Central memory CD8-positive, alpha-beta T cell (primary cell): ENCODE measurements at regions not wholly inside any gene's neighbourhood (a gene's known extent, or its start where the extent isn't known, plus 50 kb on each side); places are given as distances from the start of the nearest gene placed in this dataset.

ENCODE experiments used
- ATAC-seq: fragments of 150-1000 bp; cut with Tn5 transposase; replicated peaks from 2 replicates; pipeline ENCODE4 v1.10.0; 2022; ENCODE audit warnings: mild to moderate bottlenecking, moderate FRiP score, moderate number of reproducible peaks; ENCODE audit not compliant: poor library complexity, severe bottlenecking; ENCODE audit errors: extremely low read depth
- DNase-seq, 2 donors: peaks; one replicate each; pipeline ENCODE4 v3.0.0; 2021; ENCODE audit warnings: low spot score in 2 of 2
- H3K27ac Mint-ChIP-seq: one replicate; pipeline ENCODE4 v1.8.0; 2022; ENCODE audit warnings: low read depth, mild to moderate bottlenecking, moderate library complexity, mixed read lengths
- H3K27me3 Mint-ChIP-seq: one replicate; pipeline ENCODE4 v1.8.0; 2022; ENCODE audit warnings: mixed read lengths
- H3K36me3 Mint-ChIP-seq: one replicate; pipeline ENCODE4 v1.8.0; 2022; ENCODE audit warnings: mild to moderate bottlenecking, moderate library complexity, mixed read lengths; ENCODE audit not compliant: insufficient read depth
- H3K4me1 Mint-ChIP-seq: one replicate; pipeline ENCODE4 v1.8.0; 2022; ENCODE audit warnings: mixed read lengths
- H3K4me3 Mint-ChIP-seq: one replicate; pipeline ENCODE4 v1.8.0; 2022; ENCODE audit warnings: mild to moderate bottlenecking, moderate library complexity, mixed read lengths
- H3K9me3 Mint-ChIP-seq: one replicate; pipeline ENCODE4 v1.8.0; 2022; ENCODE audit warnings: mixed read lengths

DNA sequence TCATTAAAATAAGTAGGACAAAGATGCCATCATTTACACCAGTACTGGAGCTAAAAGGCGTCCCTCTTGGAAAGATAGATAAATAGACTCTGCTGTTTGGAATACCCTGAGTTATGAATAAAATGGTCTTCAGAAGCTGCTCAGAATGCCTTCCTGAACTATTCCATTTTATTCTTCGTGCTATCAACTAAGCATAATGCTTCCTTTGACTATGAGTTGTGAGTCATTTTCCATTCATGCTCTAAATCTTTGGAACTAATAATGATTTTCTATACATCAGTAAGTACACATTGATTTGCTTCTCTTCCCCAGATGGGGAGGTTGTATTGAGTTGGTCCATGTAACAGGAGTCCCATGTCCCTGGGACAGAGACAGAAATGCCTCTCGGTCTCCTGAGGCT is 98.3 kb upstream of the PDE7B start:
- peaks cover 11% of the 10 kb centered on the region for H3K27me3 Mint-ChIP-seq
- ATAC-seq (no peak), DNase-seq (no peak)
- H3K36me3 Mint-ChIP-seq, result no peaks in the 10 kb centered on the region
- no peaks in the 10 kb centered on the region for H3K9me3 Mint-ChIP-seq
- no peak overlapping the region for H3K27ac Mint-ChIP-seq
- no peaks in the 10 kb centered on the region for H3K4me1 Mint-ChIP-seq
- no peak overlapping the region for H3K4me3 Mint-ChIP-seq

GRCh38 chr6:135759831-135760230 is 91.7 kb upstream of the PDE7B start:
- no peaks in the 10 kb centered on the region for H3K4me1 Mint-ChIP-seq
- no peak for ATAC-seq
- H3K4me3 Mint-ChIP-seq, result no peak overlapping the region
- no peaks in the 10 kb centered on the region for H3K27me3 Mint-ChIP-seq
- no peak for DNase-seq
- no peaks in the 10 kb centered on the region for H3K36me3 Mint-ChIP-seq
- H3K27ac Mint-ChIP-seq, result no peak overlapping the region
- no peaks in the 10 kb centered on the region for H3K9me3 Mint-ChIP-seq

- no peak overlapping the region for H3K4me3 Mint-ChIP-seq
- ATAC-seq (no peak), DNase-seq (no peak)
- no peaks in the 10 kb centered on the region for H3K9me3 Mint-ChIP-seq
- no peak overlapping the region for H3K27ac Mint-ChIP-seq
- H3K27me3 Mint-ChIP-seq, result peaks cover 24% of the 10 kb centered on the region
- no peaks in the 10 kb centered on the region for H3K4me1 Mint-ChIP-seq
- H3K36me3 Mint-ChIP-seq, result no peaks in the 10 kb centered on the region
These were observed 77.5 kb upstream of the PDE7B start for GRCh38 chr6:135774006-135774405.

- ATAC-seq (no peak), DNase-seq (no peak)
- H3K4me3 Mint-ChIP-seq, result no peak overlapping the region
- no peaks in the 10 kb centered on the region for H3K36me3 Mint-ChIP-seq
- no peaks in the 10 kb centered on the region for H3K4me1 Mint-ChIP-seq
- H3K27ac Mint-ChIP-seq, result no peak overlapping the region
- H3K9me3 Mint-ChIP-seq, result no peaks in the 10 kb centered on the region
- peaks cover 42% of the 10 kb centered on the region for H3K27me3 Mint-ChIP-seq
These were observed 72.3 kb upstream of the PDE7B start for GRCh38 chr6:135779213-135779612.

DNA sequence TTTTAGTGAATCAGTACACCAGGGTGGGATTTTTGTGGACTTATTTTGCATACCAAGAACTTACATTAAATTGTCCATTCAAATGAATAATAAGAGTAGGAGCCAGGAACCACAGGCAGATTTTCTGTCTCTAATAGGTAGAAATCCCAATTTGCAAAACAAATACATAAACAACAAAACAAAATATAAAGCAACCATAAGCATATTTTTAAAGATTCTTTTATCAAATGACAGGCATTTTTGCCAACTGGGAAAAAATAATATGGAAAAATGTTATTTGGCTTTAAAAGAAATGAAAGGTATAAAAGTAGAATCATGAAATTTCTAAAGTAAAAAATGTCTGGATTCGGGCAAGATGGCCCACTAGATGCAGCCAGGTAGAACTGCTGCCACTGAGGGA is 71.2 kb upstream of the PDE7B start:
- Mint-ChIP-seq H3K36me3 (no peaks in the 10 kb centered on the region), H3K4me3 (no peak overlapping the region), H3K27ac (no peak overlapping the region), H3K4me1 (no peaks in the 10 kb centered on the region), H3K27me3 (peaks cover 39% of the 10 kb centered on the region), H3K9me3 (no peaks in the 10 kb centered on the region)
- ATAC-seq (no peak), DNase-seq (no peak)

- H3K4me3 Mint-ChIP-seq, result no peak overlapping the region
- no peaks in the 10 kb centered on the region for H3K4me1 Mint-ChIP-seq
- DNase-seq (no peak), ATAC-seq (no peak)
- H3K36me3 Mint-ChIP-seq, result no peaks in the 10 kb centered on the region
- no peak overlapping the region for H3K27ac Mint-ChIP-seq
- H3K9me3 Mint-ChIP-seq, result no peaks in the 10 kb centered on the region
- peaks cover 30% of the 10 kb centered on the region for H3K27me3 Mint-ChIP-seq
These were observed 69.0 kb upstream of the PDE7B start for GRCh38 chr6:135782546-135782945.

DNA sequence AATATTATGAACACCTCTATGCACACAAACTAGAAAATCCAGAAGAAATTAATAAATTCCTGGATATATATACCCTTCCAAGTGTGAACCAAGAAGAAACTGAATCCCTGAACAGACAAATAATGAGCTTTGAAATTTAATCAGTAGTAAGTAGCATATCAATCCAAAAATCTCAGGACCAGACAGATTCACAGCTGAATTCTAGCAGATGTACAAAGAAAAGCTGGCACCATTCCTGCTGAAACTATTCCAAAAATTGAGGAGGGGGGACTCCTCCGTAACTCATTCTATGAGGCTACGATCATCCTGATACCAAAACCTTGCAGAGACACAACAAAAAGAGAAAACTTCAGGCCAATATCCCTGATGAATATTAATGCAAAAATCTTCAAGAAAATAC is 67.0 kb upstream of the PDE7B start:
- H3K36me3 Mint-ChIP-seq, result no peaks in the 10 kb centered on the region
- H3K27me3 Mint-ChIP-seq, result peaks cover 24% of the 10 kb centered on the region
- no peaks in the 10 kb centered on the region for H3K9me3 Mint-ChIP-seq
- H3K27ac Mint-ChIP-seq, result no peak overlapping the region
- H3K4me1 Mint-ChIP-seq, result no peaks in the 10 kb centered on the region
- ATAC-seq (no peak), DNase-seq (no peak)
- no peak overlapping the region for H3K4me3 Mint-ChIP-seq

GRCh38 chr6:135789375-135790050 is 62.0 kb upstream of the PDE7B start:
- ATAC-seq (no peak), DNase-seq (no peak)
- H3K4me3 Mint-ChIP-seq, result no peak overlapping the region
- H3K9me3 Mint-ChIP-seq, result no peaks in the 10 kb centered on the region
- peaks cover 18% of the 10 kb centered on the region for H3K27me3 Mint-ChIP-seq
- H3K4me1 Mint-ChIP-seq, result no peaks in the 10 kb centered on the region
- H3K36me3 Mint-ChIP-seq, result no peaks in the 10 kb centered on the region
- H3K27ac Mint-ChIP-seq, result no peak overlapping the region

DNA sequence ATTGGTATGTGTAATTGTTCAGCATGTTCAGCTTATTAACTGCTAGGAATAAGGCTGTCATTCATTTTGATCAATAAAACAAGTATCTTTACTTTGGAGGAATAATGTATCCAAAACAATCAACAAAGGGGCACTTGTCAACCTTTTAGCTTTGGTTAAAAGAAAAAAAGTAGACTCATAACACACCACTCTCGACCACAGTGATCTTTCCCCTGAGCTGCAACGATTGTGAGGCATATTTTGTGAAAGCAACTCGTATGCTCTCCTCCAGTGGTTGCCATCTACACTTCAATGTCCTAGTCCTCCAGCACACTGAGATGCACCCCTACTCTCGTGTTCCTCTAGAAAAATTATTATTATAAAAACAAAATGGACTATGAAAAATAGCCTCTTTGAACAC is 60.1 kb upstream of the PDE7B start:
- no peaks in the 10 kb centered on the region for H3K36me3 Mint-ChIP-seq
- H3K4me3 Mint-ChIP-seq, result no peak overlapping the region
- H3K27me3 Mint-ChIP-seq, result peaks cover 8% of the 10 kb centered on the region
- ATAC-seq (no peak), DNase-seq (no peak)
- H3K27ac Mint-ChIP-seq, result no peak overlapping the region
- H3K4me1 Mint-ChIP-seq, result no peaks in the 10 kb centered on the region
- H3K9me3 Mint-ChIP-seq, result no peaks in the 10 kb centered on the region

DNA sequence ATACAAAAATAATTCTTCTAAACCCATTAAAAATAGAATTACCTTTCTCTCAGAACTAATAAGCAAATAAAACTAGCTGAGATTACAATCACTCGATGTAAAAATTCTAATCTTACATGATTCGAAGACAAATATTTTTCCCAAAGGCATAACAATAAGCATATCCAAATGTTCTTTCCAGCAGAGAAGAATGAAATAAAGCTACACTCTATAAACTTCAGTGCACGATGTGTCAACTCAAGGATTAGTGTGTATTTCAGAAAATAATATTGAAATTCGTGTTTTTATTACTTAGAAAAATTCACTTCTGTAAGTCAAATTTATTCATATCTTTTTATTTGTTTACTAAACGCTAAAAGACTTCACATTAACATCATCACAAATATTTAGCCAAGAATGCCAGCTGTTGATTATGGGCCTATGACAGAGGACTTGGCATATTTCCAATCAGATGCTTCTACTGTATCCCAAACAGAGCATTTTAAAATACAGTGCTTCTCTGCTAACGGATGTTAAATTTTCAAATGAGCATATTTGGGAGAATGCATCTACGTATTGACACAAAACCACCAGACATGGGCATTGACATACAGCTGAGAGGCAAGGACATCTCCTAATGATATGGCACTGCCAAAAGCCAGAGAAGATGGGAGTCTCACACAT is 54.7 kb upstream of the PDE7B start:
- no peaks in the 10 kb centered on the region for H3K36me3 Mint-ChIP-seq
- no peak overlapping the region for H3K27ac Mint-ChIP-seq
- ATAC-seq (no peak), DNase-seq (no peak)
- no peak overlapping the region for H3K4me3 Mint-ChIP-seq
- H3K4me1 Mint-ChIP-seq, result no peaks in the 10 kb centered on the region
- H3K9me3 Mint-ChIP-seq, result no peaks in the 10 kb centered on the region
- peaks cover 8% of the 10 kb centered on the region for H3K27me3 Mint-ChIP-seq

DNA sequence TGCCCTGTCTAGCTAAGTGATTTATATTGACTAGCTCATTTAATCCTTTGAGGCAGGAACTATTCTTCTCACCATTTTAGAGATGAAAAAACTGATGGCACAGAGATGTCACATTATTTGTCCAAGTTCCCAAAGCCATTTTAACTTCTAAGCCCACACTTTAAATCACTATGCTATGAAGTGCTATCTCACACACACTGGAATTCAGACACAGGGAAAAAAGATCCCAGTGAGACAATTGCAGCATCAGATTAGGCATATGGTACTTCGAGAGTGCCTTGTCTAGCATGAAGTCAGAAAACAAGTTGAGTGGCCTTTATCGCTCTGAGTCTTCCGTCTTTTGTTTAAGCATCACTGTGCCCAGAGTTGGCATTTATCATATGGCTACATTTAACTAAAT is 54.1 kb upstream of the PDE7B start:
- H3K27ac Mint-ChIP-seq, result no peak overlapping the region
- H3K4me1 Mint-ChIP-seq, result no peaks in the 10 kb centered on the region
- H3K9me3 Mint-ChIP-seq, result no peaks in the 10 kb centered on the region
- H3K4me3 Mint-ChIP-seq, result no peak overlapping the region
- no peaks in the 10 kb centered on the region for H3K36me3 Mint-ChIP-seq
- ATAC-seq, result no peak
- no peak for DNase-seq
- H3K27me3 Mint-ChIP-seq, result peaks cover 8% of the 10 kb centered on the region

DNA sequence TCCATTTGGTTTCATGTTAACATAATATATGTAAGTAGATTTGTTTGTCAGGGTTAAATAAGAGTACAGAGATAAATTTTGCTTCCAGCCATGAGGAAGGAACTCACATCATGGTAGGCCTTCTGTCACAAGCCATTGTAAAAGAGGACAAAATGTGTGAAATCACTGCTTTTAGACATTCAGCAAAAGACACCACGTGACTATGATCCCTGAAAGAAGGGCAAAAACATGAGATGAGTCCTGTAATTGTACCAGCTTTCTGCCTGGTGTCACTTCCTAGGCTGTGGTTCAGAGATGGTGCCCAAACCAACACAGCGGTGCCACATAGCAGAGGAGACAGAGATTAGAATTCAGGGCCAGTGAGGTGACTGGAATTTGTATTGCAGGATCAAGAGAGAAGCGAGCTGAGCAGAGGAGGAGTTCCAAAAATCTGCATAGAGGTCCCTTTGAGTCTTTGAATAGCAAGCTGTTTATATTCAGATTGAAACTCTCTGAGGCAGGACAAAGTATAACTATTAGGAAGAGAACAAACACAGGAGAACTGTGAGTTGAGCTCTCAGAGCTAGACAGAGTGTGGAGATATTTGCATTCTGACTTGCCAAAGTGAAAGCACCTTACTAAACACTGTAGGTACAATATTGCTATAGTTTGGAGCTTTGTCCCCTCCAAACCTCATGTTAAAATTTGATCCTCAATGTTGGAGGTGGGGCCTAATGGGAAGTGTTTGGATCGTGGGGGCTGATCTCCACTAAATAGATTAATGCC is 52.6 kb upstream of the PDE7B start:
- DNase-seq (no peak), ATAC-seq (no peak)
- Mint-ChIP-seq H3K9me3 (no peaks in the 10 kb centered on the region), H3K4me3 (peak overlapping the region; percentile 23), H3K27me3 (no peaks in the 10 kb centered on the region), H3K36me3 (no peaks in the 10 kb centered on the region), H3K4me1 (no peaks in the 10 kb centered on the region), H3K27ac (no peak overlapping the region)
